ENCODE measurements at regions not wholly inside any gene's neighbourhood (a gene's known extent, or its start where the extent isn't known, plus 50 kb on each side); places are given as distances from the start of the nearest gene placed in this dataset.

- ATAC-seq, result no peak
- Mint-ChIP-seq H3K27ac (no peak overlapping the region), H3K36me3 (no peaks in the 10 kb centered on the region), H3K4me3 (no peak overlapping the region), H3K9me3 (no peaks in the 10 kb centered on the region), H3K4me1 (no peaks in the 10 kb centered on the region), H3K27me3 (ENCODE audit: low read depth in 2 of 2) (no peaks in the 10 kb centered on the region)
- Histone ChIP-seq H3K36me3 (ENCODE audit: control insufficient read depth, insufficient read depth, low read length) (no peaks in the 10 kb centered on the region), H3K4me3 (ENCODE audit: low read length) (no peak overlapping the region), H3K27me3 (ENCODE audit: control insufficient read depth, insufficient read depth, low read length) (no peaks in the 10 kb centered on the region), H3K27ac (ENCODE audit: low read length) (no peak overlapping the region), H3K4me1 (ENCODE audit: control insufficient read depth, insufficient read depth, low read length) (no peaks in the 10 kb centered on the region), H3K9me3 (ENCODE audit: control insufficient read depth, insufficient read depth, low read length) (no peaks in the 10 kb centered on the region)
- no peak for TF ChIP-seq CTCF (IDR thresholded peaks at IDR 0.05)
- no peak for DNase-seq
- 79% methylated on average over 1 of the region's 1 CpG for WGBS (ENCODE audit: insufficient coverage)
- intact Hi-C loops (cut with micrococcal nuclease), result no loop called here
Measured at GRCh38 chr12:58254463-58255100, 313.2 kb downstream of the ATP23 start.

- Mint-ChIP-seq H3K27me3 (ENCODE audit: low read depth in 2 of 2) (no peaks in the 10 kb centered on the region), H3K27ac (no peak overlapping the region)
- 82% methylated on average over 1 of the region's 1 CpG for WGBS (ENCODE audit: insufficient coverage)
Measured at GRCh38 chr12:58262796-58263195, 321.4 kb downstream of the ATP23 start.

GRCh38 chr12:58263816-58264215 lies 322.4 kb downstream of the ATP23 start:
- Mint-ChIP-seq H3K36me3 (no peaks in the 10 kb centered on the region), H3K9me3 (peaks cover 0 to 8% of the 10 kb centered on the region in 2 donors), H3K27ac (no peak overlapping the region), H3K4me1 (no peaks in the 10 kb centered on the region), H3K27me3 (ENCODE audit: low read depth in 2 of 2) (peaks cover 0 to 6% of the 10 kb centered on the region in 2 donors), H3K4me3 (no peak overlapping the region)
- 58% methylated on average over 1 of the region's 1 CpG for WGBS (ENCODE audit: insufficient coverage)
- Histone ChIP-seq H3K36me3 (ENCODE audit: control insufficient read depth, insufficient read depth, low read length) (no peaks in the 10 kb centered on the region), H3K4me3 (ENCODE audit: low read length) (no peak overlapping the region), H3K27me3 (ENCODE audit: control insufficient read depth, insufficient read depth, low read length) (no peaks in the 10 kb centered on the region), H3K4me1 (ENCODE audit: control insufficient read depth, insufficient read depth, low read length) (no peaks in the 10 kb centered on the region), H3K9me3 (ENCODE audit: control insufficient read depth, insufficient read depth, low read length) (no peaks in the 10 kb centered on the region), H3K27ac (ENCODE audit: low read length) (no peak overlapping the region)
- DNase-seq (no peak), ATAC-seq (no peak)
- intact Hi-C loops (cut with micrococcal nuclease), result no loop called here
- no peak for TF ChIP-seq CTCF (IDR thresholded peaks at IDR 0.05)

More at GRCh38 chr12:58262796-58263195, 321.4 kb downstream of the ATP23 start:
- Mint-ChIP-seq H3K36me3 (no peaks in the 10 kb centered on the region), H3K4me1 (no peaks in the 10 kb centered on the region), H3K9me3 (peaks cover 0 to 6% of the 10 kb centered on the region in 2 donors), H3K4me3 (no peak overlapping the region)
- H3K36me3 ChIP-seq (ENCODE audit: control insufficient read depth, insufficient read depth, low read length), result no peaks in the 10 kb centered on the region
- no peak overlapping the region for H3K4me3 ChIP-seq (ENCODE audit: low read length)
- no peak for TF ChIP-seq CTCF (IDR thresholded peaks at IDR 0.05)
- H3K27ac ChIP-seq (ENCODE audit: low read length), result no peak overlapping the region
- DNase-seq (no peak), ATAC-seq (no peak)
- no peaks in the 10 kb centered on the region for H3K4me1 ChIP-seq (ENCODE audit: control insufficient read depth, insufficient read depth, low read length)
- no peaks in the 10 kb centered on the region for H3K9me3 ChIP-seq (ENCODE audit: control insufficient read depth, insufficient read depth, low read length)
- no peaks in the 10 kb centered on the region for H3K27me3 ChIP-seq (ENCODE audit: control insufficient read depth, insufficient read depth, low read length)
- intact Hi-C loops (cut with micrococcal nuclease), result no loop called here

GRCh38 chr12:58268069-58268468 lies 326.7 kb downstream of the ATP23 start:
- ATAC-seq (no peak), DNase-seq (no peak)
- no peak overlapping the region for H3K27ac ChIP-seq (ENCODE audit: low read length)
- no peaks in the 10 kb centered on the region for H3K9me3 ChIP-seq (ENCODE audit: control insufficient read depth, insufficient read depth, low read length)
- no peaks in the 10 kb centered on the region for H3K4me1 Mint-ChIP-seq
- H3K4me1 ChIP-seq (ENCODE audit: control insufficient read depth, insufficient read depth, low read length), result no peaks in the 10 kb centered on the region
- H3K36me3 ChIP-seq (ENCODE audit: control insufficient read depth, insufficient read depth, low read length), result no peaks in the 10 kb centered on the region
- H3K36me3 Mint-ChIP-seq, result no peaks in the 10 kb centered on the region
- H3K27me3 Mint-ChIP-seq (ENCODE audit: low read depth in 2 of 2), result peaks cover 0 to 6% of the 10 kb centered on the region in 2 donors
- TF ChIP-seq CTCF (IDR thresholded peaks at IDR 0.05), result no peak
- no peak overlapping the region for H3K27ac Mint-ChIP-seq
- H3K9me3 Mint-ChIP-seq, result peaks cover 0 to 8% of the 10 kb centered on the region in 2 donors
- no peak overlapping the region for H3K4me3 ChIP-seq (ENCODE audit: low read length)
- no peaks in the 10 kb centered on the region for H3K27me3 ChIP-seq (ENCODE audit: control insufficient read depth, insufficient read depth, low read length)
- intact Hi-C loops (cut with micrococcal nuclease), result no loop called here
- no peak overlapping the region for H3K4me3 Mint-ChIP-seq

Data from natural killer cell (primary cell).